Upper lobe of right lung (tissue), 1 donor: ENCODE measurements at regions not wholly inside any gene's neighbourhood (a gene's known extent, or its start where the extent isn't known, plus 50 kb on each side); places are given as distances from the start of the nearest gene placed in this dataset.

Source experiments
- ATAC-seq: fragments of 200-7000 bp; cut with Tn5 transposase; one replicate; pipeline ENCODE4 v1.9.1; 2020; ENCODE audit warnings: mild to moderate bottlenecking, moderate library complexity
- DNase-seq: peaks from one replicate; pipeline ENCODE4 v3.0.0-alpha.2; 2020
- H3K27ac ChIP-seq: fragments of 200-600 bp; one replicate; pipeline ENCODE4 v1.8.0; 2022
- H3K27me3 ChIP-seq: fragments of 200-600 bp; one replicate; pipeline ENCODE4 v1.8.0; 2022; ENCODE audit warnings: mild to moderate bottlenecking
- H3K36me3 ChIP-seq: fragments of 200-600 bp; one replicate; pipeline ENCODE4 v1.8.0; 2022
- H3K4me1 ChIP-seq: fragments of 200-600 bp; one replicate; pipeline ENCODE4 v1.8.0; 2022
- H3K4me3 ChIP-seq: fragments of 200-600 bp; one replicate; pipeline ENCODE4 v1.8.0; 2022; ENCODE audit warnings: mild to moderate bottlenecking
- H3K9me3 ChIP-seq: fragments of 200-600 bp; one replicate; pipeline ENCODE4 v1.8.0; 2022
- intact Hi-C: fragments of 100-400 bp; cut with DNase I; formaldehyde crosslinking; loops from one replicate; pipeline ENCODE4 v1.11.0; 2022
- TF ChIP-seq, protein P1 (sequence below): fragments of 200-600 bp; IDR thresholded peaks from one replicate; pipeline ENCODE4 v1.8.0; 2022; ENCODE audit warnings: antibody characterized with exemption
- donor health status: DM: no; HTN: yes; CAD: no; lungs with severe emphysema.

DNA sequence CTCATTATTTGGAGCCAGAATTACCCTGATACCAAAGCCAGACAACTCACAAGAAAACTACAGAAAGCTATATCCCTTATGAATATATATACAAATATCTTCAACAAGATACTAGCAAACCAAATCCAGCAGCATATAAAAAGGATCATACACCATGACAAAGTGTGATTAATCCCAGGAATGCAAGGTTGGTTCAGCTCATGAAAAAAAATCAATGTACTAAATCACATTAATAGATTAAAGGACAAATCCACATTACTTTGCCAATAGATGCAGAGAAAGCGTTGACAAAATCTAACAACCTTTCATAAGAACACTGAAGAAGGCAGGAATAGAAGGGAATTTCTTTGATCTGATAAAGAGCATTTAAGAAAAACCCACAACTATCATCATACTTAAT lies 50.4 kb upstream of the TEAD1 start:
- H3K4me3 ChIP-seq: no peak overlapping the region
- H3K4me1 ChIP-seq: no peaks in the 10 kb centered on the region
- intact Hi-C loops: no loop called here
- H3K27me3 ChIP-seq: no peaks in the 10 kb centered on the region
- TF ChIP-seq, protein P1, sequence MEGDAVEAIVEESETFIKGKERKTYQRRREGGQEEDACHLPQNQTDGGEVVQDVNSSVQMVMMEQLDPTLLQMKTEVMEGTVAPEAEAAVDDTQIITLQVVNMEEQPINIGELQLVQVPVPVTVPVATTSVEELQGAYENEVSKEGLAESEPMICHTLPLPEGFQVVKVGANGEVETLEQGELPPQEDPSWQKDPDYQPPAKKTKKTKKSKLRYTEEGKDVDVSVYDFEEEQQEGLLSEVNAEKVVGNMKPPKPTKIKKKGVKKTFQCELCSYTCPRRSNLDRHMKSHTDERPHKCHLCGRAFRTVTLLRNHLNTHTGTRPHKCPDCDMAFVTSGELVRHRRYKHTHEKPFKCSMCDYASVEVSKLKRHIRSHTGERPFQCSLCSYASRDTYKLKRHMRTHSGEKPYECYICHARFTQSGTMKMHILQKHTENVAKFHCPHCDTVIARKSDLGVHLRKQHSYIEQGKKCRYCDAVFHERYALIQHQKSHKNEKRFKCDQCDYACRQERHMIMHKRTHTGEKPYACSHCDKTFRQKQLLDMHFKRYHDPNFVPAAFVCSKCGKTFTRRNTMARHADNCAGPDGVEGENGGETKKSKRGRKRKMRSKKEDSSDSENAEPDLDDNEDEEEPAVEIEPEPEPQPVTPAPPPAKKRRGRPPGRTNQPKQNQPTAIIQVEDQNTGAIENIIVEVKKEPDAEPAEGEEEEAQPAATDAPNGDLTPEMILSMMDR: no peak
- H3K27ac ChIP-seq: no peak overlapping the region
- no peaks in the 10 kb centered on the region for H3K36me3 ChIP-seq
- no peaks in the 10 kb centered on the region for H3K9me3 ChIP-seq
- DNase-seq: no peak
- ATAC-seq: no peak
